Upper lobe of right lung (tissue), 1 donor: ENCODE measurements at regions not wholly inside any gene's neighbourhood (a gene's known extent, or its start where the extent isn't known, plus 50 kb on each side); places are given as distances from the start of the nearest gene placed in this dataset.

ENCODE experiments used
- ATAC-seq: fragments of 200-7000 bp; cut with Tn5 transposase; one replicate; pipeline ENCODE4 v1.9.1; 2020; ENCODE audit warnings: mild to moderate bottlenecking, moderate library complexity
- DNase-seq: peaks from one replicate; pipeline ENCODE4 v3.0.0-alpha.2; 2020
- H3K27ac ChIP-seq: fragments of 200-600 bp; one replicate; pipeline ENCODE4 v1.8.0; 2022
- H3K27me3 ChIP-seq: fragments of 200-600 bp; one replicate; pipeline ENCODE4 v1.8.0; 2022; ENCODE audit warnings: mild to moderate bottlenecking
- H3K36me3 ChIP-seq: fragments of 200-600 bp; one replicate; pipeline ENCODE4 v1.8.0; 2022
- H3K4me1 ChIP-seq: fragments of 200-600 bp; one replicate; pipeline ENCODE4 v1.8.0; 2022
- H3K4me3 ChIP-seq: fragments of 200-600 bp; one replicate; pipeline ENCODE4 v1.8.0; 2022; ENCODE audit warnings: mild to moderate bottlenecking
- H3K9me3 ChIP-seq: fragments of 200-600 bp; one replicate; pipeline ENCODE4 v1.8.0; 2022
- CTCF ChIP-seq: fragments of 200-600 bp; IDR thresholded peaks from one replicate; pipeline ENCODE4 v1.8.0; 2022; ENCODE audit warnings: antibody characterized with exemption
- intact Hi-C: fragments of 100-400 bp; cut with DNase I; formaldehyde crosslinking; loops from one replicate; pipeline ENCODE4 v1.11.0; 2022
- donor health status: DM: no; HTN: yes; CAD: no; lungs with severe emphysema.

- ATAC-seq (peak; percentile 73), DNase-seq (no peak)
- no peaks in the 10 kb centered on the region for H3K36me3 ChIP-seq
- no peak for TF ChIP-seq CTCF
- no peak overlapping the region for H3K27ac ChIP-seq
- H3K4me3 ChIP-seq: no peak overlapping the region
- no peaks in the 10 kb centered on the region for H3K4me1 ChIP-seq
- intact Hi-C loops: no loop called here
- H3K27me3 ChIP-seq: no peaks in the 10 kb centered on the region
- H3K9me3 ChIP-seq: no peaks in the 10 kb centered on the region
Observed at GRCh38 chr5:68711293-68712200, 382.3 kb upstream of the SLC30A5 start.

- intact Hi-C loops: no loop called here
- no peak for ATAC-seq
- Histone ChIP-seq H3K4me3 (no peak overlapping the region), H3K4me1 (no peaks in the 10 kb centered on the region), H3K36me3 (no peaks in the 10 kb centered on the region), H3K9me3 (no peaks in the 10 kb centered on the region), H3K27ac (no peak overlapping the region), H3K27me3 (no peaks in the 10 kb centered on the region)
- no peak for DNase-seq
- TF ChIP-seq CTCF: no peak
Observed at GRCh38 chr5:68714810-68715209, 379.0 kb upstream of the SLC30A5 start.

- ATAC-seq: no peak
- no peak for TF ChIP-seq CTCF
- intact Hi-C loops: no loop called here
- H3K27ac ChIP-seq: no peak overlapping the region
- H3K4me3 ChIP-seq: no peak overlapping the region
- H3K36me3 ChIP-seq: no peaks in the 10 kb centered on the region
- no peak for DNase-seq
- no peaks in the 10 kb centered on the region for H3K27me3 ChIP-seq
- no peaks in the 10 kb centered on the region for H3K4me1 ChIP-seq
- no peaks in the 10 kb centered on the region for H3K9me3 ChIP-seq
Observed at GRCh38 chr5:68720884-68721610, 372.8 kb upstream of the SLC30A5 start.

GRCh38 chr5:68722357-68722756 is 371.5 kb upstream of the SLC30A5 start:
- H3K9me3 ChIP-seq: no peaks in the 10 kb centered on the region
- DNase-seq (no peak), ATAC-seq (no peak)
- no peaks in the 10 kb centered on the region for H3K36me3 ChIP-seq
- H3K4me3 ChIP-seq: no peak overlapping the region
- no peak overlapping the region for H3K27ac ChIP-seq
- TF ChIP-seq CTCF: no peak
- intact Hi-C loops: no loop called here
- H3K4me1 ChIP-seq: no peaks in the 10 kb centered on the region
- no peaks in the 10 kb centered on the region for H3K27me3 ChIP-seq

GRCh38 chr5:68725905-68726683 is 367.7 kb upstream of the SLC30A5 start:
- ATAC-seq (no peak), DNase-seq (no peak)
- H3K4me1 ChIP-seq: peaks cover 3% of the 10 kb centered on the region
- no peak overlapping the region for H3K27ac ChIP-seq
- intact Hi-C loops: no loop called here
- no peak for TF ChIP-seq CTCF
- no peaks in the 10 kb centered on the region for H3K27me3 ChIP-seq
- no peaks in the 10 kb centered on the region for H3K36me3 ChIP-seq
- no peak overlapping the region for H3K4me3 ChIP-seq
- H3K9me3 ChIP-seq: no peaks in the 10 kb centered on the region
